RWPE1 (cell line): ENCODE measurements at regions not wholly inside any gene's neighbourhood (a gene's known extent, or its start where the extent isn't known, plus 50 kb on each side); places are given as distances from the start of the nearest gene placed in this dataset.

Source experiments
- CTCF ChIA-PET: fragments of 350-600 bp; sonication (Branson Sonifier 250); formaldehyde crosslinking; extraction: SDS; loops from one replicate; lab custom pipeline; 2021; lab: Yijun Ruan, JAX
- POLR2A ChIA-PET: fragments of 400-600 bp; formaldehyde crosslinking; extraction: SDS; loops from one replicate; lab custom pipeline; 2020; ENCODE audit warnings: antibody characterized with exemption; ENCODE audit not compliant: low non-redundant PET; lab: Yijun Ruan, JAX
- DNase-seq: peaks from one replicate; pipeline ENCODE4 v3.0.0; 2012; ENCODE audit warnings: low spot score
- H3K27ac ChIP-seq: fragments of 450-650 bp; 2 replicates; pipeline ENCODE4 v1.5.1; 2017
- TF ChIP-seq, protein P1 (sequence below): fragments of 450-650 bp; conservative IDR thresholded peaks from 2 replicates; pipeline ENCODE4 v1.5.1; 2017; ENCODE audit warnings: low read depth, mild to moderate bottlenecking

DNA sequence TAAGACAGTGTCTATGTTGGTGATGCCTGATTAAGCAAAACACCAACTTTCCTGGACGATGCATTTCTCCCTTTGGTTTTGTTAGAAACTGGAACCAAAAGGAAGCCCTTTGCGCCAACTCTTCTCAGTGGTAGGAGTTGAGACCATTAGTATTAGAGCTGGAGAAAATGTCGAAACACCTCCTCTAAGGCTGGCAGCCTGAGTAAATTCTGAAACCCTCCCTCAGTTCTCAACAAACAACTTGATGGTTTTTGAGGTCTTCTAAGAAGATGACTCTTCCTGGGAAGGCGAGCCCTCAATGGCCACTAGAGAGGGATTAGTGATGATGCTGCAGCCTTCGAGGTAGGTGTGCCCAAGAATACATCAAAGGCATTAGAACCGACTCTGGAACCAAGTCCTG, 78.4 kb upstream of the CCN6 start:
- DNase-seq = no peak
- TF ChIP-seq, protein P1, sequence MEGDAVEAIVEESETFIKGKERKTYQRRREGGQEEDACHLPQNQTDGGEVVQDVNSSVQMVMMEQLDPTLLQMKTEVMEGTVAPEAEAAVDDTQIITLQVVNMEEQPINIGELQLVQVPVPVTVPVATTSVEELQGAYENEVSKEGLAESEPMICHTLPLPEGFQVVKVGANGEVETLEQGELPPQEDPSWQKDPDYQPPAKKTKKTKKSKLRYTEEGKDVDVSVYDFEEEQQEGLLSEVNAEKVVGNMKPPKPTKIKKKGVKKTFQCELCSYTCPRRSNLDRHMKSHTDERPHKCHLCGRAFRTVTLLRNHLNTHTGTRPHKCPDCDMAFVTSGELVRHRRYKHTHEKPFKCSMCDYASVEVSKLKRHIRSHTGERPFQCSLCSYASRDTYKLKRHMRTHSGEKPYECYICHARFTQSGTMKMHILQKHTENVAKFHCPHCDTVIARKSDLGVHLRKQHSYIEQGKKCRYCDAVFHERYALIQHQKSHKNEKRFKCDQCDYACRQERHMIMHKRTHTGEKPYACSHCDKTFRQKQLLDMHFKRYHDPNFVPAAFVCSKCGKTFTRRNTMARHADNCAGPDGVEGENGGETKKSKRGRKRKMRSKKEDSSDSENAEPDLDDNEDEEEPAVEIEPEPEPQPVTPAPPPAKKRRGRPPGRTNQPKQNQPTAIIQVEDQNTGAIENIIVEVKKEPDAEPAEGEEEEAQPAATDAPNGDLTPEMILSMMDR = no peak
- CTCF ChIA-PET = no interaction called here
- POLR2A ChIA-PET = no interaction called here
- no peak overlapping the region for H3K27ac ChIP-seq

DNA sequence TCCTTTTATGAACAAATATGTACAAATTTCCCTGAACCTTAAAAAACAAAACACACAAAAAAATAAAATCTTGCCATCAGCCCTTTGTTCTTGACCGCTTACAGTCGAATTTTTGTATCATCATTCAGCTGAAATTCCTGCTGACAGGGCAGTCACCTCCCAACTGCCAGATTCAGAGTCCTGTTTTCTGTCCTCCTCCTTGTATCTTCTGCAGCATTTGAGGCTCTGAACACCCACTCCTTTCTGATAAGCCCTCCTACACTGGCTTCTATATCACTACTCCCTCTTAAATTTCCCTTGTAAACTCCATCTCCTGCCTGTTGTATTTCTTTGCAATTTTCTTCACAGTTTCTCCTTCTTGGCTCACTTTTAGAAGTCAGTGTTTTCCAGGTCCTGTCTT, 77.8 kb upstream of the CCN6 start:
- ChIA-PET POLR2A (no interaction called here), CTCF (no interaction called here)
- no peak overlapping the region for H3K27ac ChIP-seq
- TF ChIP-seq, protein P1 = no peak
- DNase-seq = no peak

- DNase-seq = no peak
- ChIA-PET CTCF (no interaction called here), POLR2A (no interaction called here)
- no peak overlapping the region for H3K27ac ChIP-seq
- TF ChIP-seq, protein P1 = no peak
Observed at GRCh38 chr6:111978532-111979149, 75.3 kb upstream of the CCN6 start.

DNA sequence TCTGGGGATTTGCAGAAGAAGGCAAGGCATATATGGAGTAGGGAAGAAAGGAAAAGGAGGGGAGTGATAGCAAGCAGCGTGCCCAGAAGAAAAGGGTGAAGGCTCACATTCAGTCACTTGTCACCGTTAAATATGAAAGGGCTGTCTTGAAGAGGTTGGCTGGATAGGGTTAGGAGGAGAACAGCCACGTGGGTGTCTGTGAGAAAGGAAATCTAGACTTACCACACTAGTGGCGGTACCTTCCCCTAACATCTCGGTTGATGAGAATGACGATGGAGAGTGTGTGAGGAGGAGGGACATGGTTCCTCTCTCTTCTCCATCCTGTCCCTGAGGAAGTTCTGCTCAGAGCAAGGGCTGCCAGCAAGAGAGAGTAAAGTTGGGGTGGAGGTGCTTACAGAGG, 74.3 kb upstream of the CCN6 start:
- TF ChIP-seq, protein P1 = no peak
- no peak for DNase-seq
- CTCF ChIA-PET = no interaction called here
- H3K27ac ChIP-seq = no peak overlapping the region
- POLR2A ChIA-PET = no interaction called here

DNA sequence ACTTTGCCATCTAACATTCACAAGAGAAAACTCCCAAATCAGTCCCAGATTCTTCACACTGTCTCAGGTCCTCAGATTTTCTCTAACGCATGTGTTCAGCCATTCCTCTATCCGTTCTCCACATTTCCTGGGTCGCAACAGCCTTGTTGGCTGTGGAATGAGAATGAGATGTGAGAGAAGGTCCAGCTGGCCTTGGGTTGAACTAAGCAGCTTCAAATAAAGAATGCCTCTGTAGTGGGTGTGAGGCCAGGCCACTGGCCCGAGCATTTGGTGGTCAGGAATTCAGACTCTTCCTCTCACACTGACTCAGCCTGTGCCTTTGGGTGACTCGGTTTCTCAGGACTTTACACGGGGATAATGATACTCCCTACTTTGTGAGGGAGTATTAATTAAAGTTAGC, 73.8 kb upstream of the CCN6 start:
- ChIA-PET POLR2A (no interaction called here), CTCF (no interaction called here)
- no peak overlapping the region for H3K27ac ChIP-seq
- TF ChIP-seq, protein P1 = no peak
- no peak for DNase-seq

GRCh38 chr6:111980971-111981840, 72.7 kb upstream of the CCN6 start:
- TF ChIP-seq, protein P1 = no peak
- ChIA-PET CTCF (interaction anchor here (0.5 to 0.7 kb wide), 2 partner anchors 27 to 206 kb away, joined by 3 read pairs; no protein-coding TSS in a partner anchor), POLR2A (no interaction called here)
- no peak for DNase-seq
- H3K27ac ChIP-seq = no peak overlapping the region
